ENCODE measurements at regions not wholly inside any gene's neighbourhood (a gene's known extent, or its start where the extent isn't known, plus 50 kb on each side); places are given as distances from the start of the nearest gene placed in this dataset.
"Not testable (repeated sequence)": the region's sequence is repeated elsewhere in the genome, so short reads cannot be mapped to it uniquely, and the experiment has no call there.

- POLR2A ChIA-PET, result no interaction called here
- no peak for DNase-seq (ENCODE audit: extremely low spot score)
- CTCF ChIA-PET, result no interaction called here
- TF ChIP-seq CTCF (IDR thresholded peaks at IDR 0.05; ENCODE audit: control extremely low read depth, extremely low read depth, low read depth, missing control alignments), result no peak
Measured at GRCh38 chr4:54588404-54588803, 69.4 kb upstream of the KIT start.

- TF ChIP-seq CTCF (IDR thresholded peaks at IDR 0.05; ENCODE audit: control extremely low read depth, extremely low read depth, low read depth, missing control alignments), result no peak
- ChIA-PET CTCF (no interaction called here), POLR2A (no interaction called here)
- DNase-seq (ENCODE audit: extremely low spot score), result no peak
Measured at GRCh38 chr4:54589586-54589985, 68.2 kb upstream of the KIT start.

GRCh38 chr4:54593795-54594322 lies 63.9 kb upstream of the KIT start:
- ChIA-PET POLR2A (no interaction called here), CTCF (interaction anchor here (1.2 to 2.1 kb wide), 3 partner anchors 10 to 22 kb away, joined by 3 to 6 read pairs (median 5); no protein-coding TSS in a partner anchor)
- TF ChIP-seq CTCF (IDR thresholded peaks at IDR 0.05; ENCODE audit: control extremely low read depth, extremely low read depth, low read depth, missing control alignments), result no peak
- DNase-seq (ENCODE audit: extremely low spot score), result no peak

- no peak for DNase-seq (ENCODE audit: extremely low spot score)
- no peak for TF ChIP-seq CTCF (IDR thresholded peaks at IDR 0.05; ENCODE audit: control extremely low read depth, extremely low read depth, low read depth, missing control alignments)
- CTCF ChIA-PET, result interaction anchor here (0.8 kb wide), 1 partner anchor 9 kb away, joined by 3 read pairs; no protein-coding TSS in a partner anchor
- POLR2A ChIA-PET, result no interaction called here
Measured at GRCh38 chr4:54596201-54596600, 61.6 kb upstream of the KIT start.

- CTCF ChIA-PET; POLR2A ChIA-PET; DNase-seq (ENCODE audit: extremely low spot score): not testable (repeated sequence)
Measured at GRCh38 chr4:54597678-54598077, 60.1 kb upstream of the KIT start.

GRCh38 chr4:54602175-54602574 lies 55.6 kb upstream of the KIT start:
- DNase-seq (ENCODE audit: extremely low spot score); POLR2A ChIA-PET: not testable (repeated sequence)
- CTCF ChIA-PET, result interaction anchor here (1.5 kb wide), 1 partner anchor 9 kb away, joined by 4 read pairs; no protein-coding TSS in a partner anchor

- POLR2A ChIA-PET, result no interaction called here
- CTCF ChIA-PET, result interaction anchor here (1.0 kb wide), 1 partner anchor 9 kb away, joined by 3 read pairs; no protein-coding TSS in a partner anchor
- no peak for TF ChIP-seq CTCF (IDR thresholded peaks at IDR 0.05; ENCODE audit: control extremely low read depth, extremely low read depth, low read depth, missing control alignments)
- DNase-seq (ENCODE audit: extremely low spot score), result no peak
Measured at GRCh38 chr4:54607067-54607466, 50.7 kb upstream of the KIT start.

- DNase-seq (ENCODE audit: extremely low spot score), result no peak
- POLR2A ChIA-PET, result no interaction called here
- CTCF ChIA-PET, result interaction anchor here (1.0 kb wide), 2 partner anchors 9 to 23 kb away, joined by 3 read pairs; no protein-coding TSS in a partner anchor
- no peak for TF ChIP-seq CTCF (IDR thresholded peaks at IDR 0.05; ENCODE audit: control extremely low read depth, extremely low read depth, low read depth, missing control alignments)
Measured at GRCh38 chr4:54607521-54607920, 50.2 kb upstream of the KIT start.

All from GM10248 (cell line).